ENCODE measurements at regions not wholly inside any gene's neighbourhood (a gene's known extent, or its start where the extent isn't known, plus 50 kb on each side); places are given as distances from the start of the nearest gene placed in this dataset.

- no peak for DNase-seq (ENCODE audit: low read depth)
- no peak overlapping the region for H3K4me3 ChIP-seq (ENCODE audit: low read depth, low read length)
- no peak for TF ChIP-seq POLR2A (IDR thresholded peaks at IDR 0.05; ENCODE audit: extremely low read depth, insufficient read length)
- no peak for TF ChIP-seq MAX (IDR thresholded peaks at IDR 0.05; ENCODE audit: low read depth, low read length)
- no peak for TF ChIP-seq CTCF (IDR thresholded peaks at IDR 0.05; ENCODE audit: low read depth, low read length)
- TF ChIP-seq MYC (IDR thresholded peaks at IDR 0.05; ENCODE audit: low read depth, low read length), result no peak
These were observed 165.4 kb upstream of the DPT start for GRCh38 chr1:168894397-168894903.

- no peak for DNase-seq (ENCODE audit: low read depth)
- H3K4me3 ChIP-seq (ENCODE audit: low read depth, low read length), result no peak overlapping the region
- TF ChIP-seq POLR2A (IDR thresholded peaks at IDR 0.05; ENCODE audit: extremely low read depth, insufficient read length) (no peak), MYC (IDR thresholded peaks at IDR 0.05; ENCODE audit: low read depth, low read length) (no peak), CTCF (IDR thresholded peaks at IDR 0.05; ENCODE audit: low read depth, low read length) (no peak), MAX (IDR thresholded peaks at IDR 0.05; ENCODE audit: low read depth, low read length) (no peak)
These were observed 168.2 kb upstream of the DPT start for GRCh38 chr1:168897249-168897648.

GRCh38 chr1:168903237-168903830 is 174.3 kb upstream of the DPT start:
- DNase-seq (ENCODE audit: low read depth), result no peak
- no peak overlapping the region for H3K4me3 ChIP-seq (ENCODE audit: low read depth, low read length)
- no peak for TF ChIP-seq POLR2A (IDR thresholded peaks at IDR 0.05; ENCODE audit: extremely low read depth, insufficient read length)
- TF ChIP-seq MYC (IDR thresholded peaks at IDR 0.05; ENCODE audit: low read depth, low read length), result no peak
- TF ChIP-seq CTCF (IDR thresholded peaks at IDR 0.05; ENCODE audit: low read depth, low read length), result no peak
- TF ChIP-seq MAX (IDR thresholded peaks at IDR 0.05; ENCODE audit: low read depth, low read length), result no peak

DNA sequence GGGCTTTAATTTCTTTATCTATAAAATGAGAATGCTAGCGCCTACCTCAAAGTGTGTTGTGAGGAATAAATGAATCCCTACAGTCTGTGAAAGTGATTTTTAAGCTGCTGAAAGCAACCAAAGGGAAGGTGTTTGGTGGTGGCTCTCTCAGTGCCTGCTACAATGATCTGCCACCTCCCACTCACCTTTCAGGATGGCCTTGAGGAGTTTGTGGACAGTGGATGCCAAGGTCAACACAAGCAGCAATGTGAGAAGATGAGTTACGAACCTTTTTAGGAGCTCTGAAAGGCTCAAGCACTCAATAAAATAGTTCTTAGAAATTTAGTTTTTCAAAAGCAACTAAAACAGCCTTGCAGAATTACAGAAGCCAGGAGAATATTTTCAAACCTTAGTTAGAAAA is 176.6 kb upstream of the DPT start:
- DNase-seq (ENCODE audit: low read depth), result no peak
- no peak for TF ChIP-seq MAX (IDR thresholded peaks at IDR 0.05; ENCODE audit: low read depth, low read length)
- TF ChIP-seq CTCF (IDR thresholded peaks at IDR 0.05; ENCODE audit: low read depth, low read length), result no peak
- TF ChIP-seq MYC (IDR thresholded peaks at IDR 0.05; ENCODE audit: low read depth, low read length), result no peak
- no peak for TF ChIP-seq POLR2A (IDR thresholded peaks at IDR 0.05; ENCODE audit: extremely low read depth, insufficient read length)
- no peak overlapping the region for H3K4me3 ChIP-seq (ENCODE audit: low read depth, low read length)

DNA sequence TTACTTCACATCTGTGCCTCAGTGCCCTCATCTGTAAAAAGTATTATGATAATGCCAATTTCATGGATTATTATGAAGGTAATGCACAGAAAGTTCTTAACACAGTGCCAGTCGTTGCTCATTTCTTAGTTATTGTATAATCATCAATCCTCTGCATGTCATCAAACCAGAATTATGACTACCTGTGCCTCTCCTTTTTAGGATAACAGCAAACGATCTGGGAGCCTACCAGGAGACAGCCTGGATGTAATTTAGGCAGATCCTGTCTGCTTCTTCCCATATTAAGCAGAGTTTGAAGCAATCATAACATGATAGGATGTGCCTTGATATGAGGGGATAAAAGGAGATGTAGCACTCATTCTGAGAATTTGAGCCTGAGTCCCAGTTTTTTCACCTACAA is 177.4 kb upstream of the DPT start:
- TF ChIP-seq CTCF (IDR thresholded peaks at IDR 0.05; ENCODE audit: low read depth, low read length) (no peak), MAX (IDR thresholded peaks at IDR 0.05; ENCODE audit: low read depth, low read length) (no peak), MYC (IDR thresholded peaks at IDR 0.05; ENCODE audit: low read depth, low read length) (no peak), POLR2A (IDR thresholded peaks at IDR 0.05; ENCODE audit: extremely low read depth, insufficient read length) (no peak)
- no peak overlapping the region for H3K4me3 ChIP-seq (ENCODE audit: low read depth, low read length)
- DNase-seq (ENCODE audit: low read depth), result no peak

All from NB4 (cell line).